HG03280 (cell line): ENCODE measurements at regions not wholly inside any gene's neighbourhood (a gene's known extent, or its start where the extent isn't known, plus 50 kb on each side); places are given as distances from the start of the nearest gene placed in this dataset.

Experiments
- ATAC-seq: cut with Tn5 transposase; IDR thresholded peaks from one replicate; pipeline ENCODE4 v1.9.1; 2021; ENCODE audit warnings: mild to moderate bottlenecking, moderate library complexity; ENCODE audit not compliant: unreplicated experiment

GRCh38 chr2:42849311-42849710, 56.9 kb upstream of the HAAO start:
- no peak for ATAC-seq

- no peak for ATAC-seq
Measured at GRCh38 chr2:42848726-42849290, 56.4 kb upstream of the HAAO start.

DNA sequence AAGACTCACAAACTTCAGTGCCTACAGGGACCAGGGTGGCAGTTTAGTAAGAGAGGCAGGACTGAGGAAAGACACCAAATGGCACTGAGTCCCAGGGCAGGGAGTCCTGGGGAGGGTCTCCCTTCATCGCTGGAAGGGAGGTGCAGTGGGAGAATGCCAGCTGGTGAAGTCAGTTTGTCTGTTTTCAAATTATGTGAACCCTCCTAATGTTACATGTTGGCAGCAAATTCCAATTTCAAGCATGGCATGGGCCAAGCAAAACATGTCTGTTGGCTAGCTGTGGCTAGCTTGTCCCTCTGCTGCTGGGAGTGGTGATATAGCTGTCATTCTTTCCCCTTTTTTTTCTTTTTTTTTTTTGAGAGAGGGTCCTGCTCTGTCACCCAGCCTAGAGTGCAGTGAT, 55.9 kb upstream of the HAAO start:
- no peak for ATAC-seq

DNA sequence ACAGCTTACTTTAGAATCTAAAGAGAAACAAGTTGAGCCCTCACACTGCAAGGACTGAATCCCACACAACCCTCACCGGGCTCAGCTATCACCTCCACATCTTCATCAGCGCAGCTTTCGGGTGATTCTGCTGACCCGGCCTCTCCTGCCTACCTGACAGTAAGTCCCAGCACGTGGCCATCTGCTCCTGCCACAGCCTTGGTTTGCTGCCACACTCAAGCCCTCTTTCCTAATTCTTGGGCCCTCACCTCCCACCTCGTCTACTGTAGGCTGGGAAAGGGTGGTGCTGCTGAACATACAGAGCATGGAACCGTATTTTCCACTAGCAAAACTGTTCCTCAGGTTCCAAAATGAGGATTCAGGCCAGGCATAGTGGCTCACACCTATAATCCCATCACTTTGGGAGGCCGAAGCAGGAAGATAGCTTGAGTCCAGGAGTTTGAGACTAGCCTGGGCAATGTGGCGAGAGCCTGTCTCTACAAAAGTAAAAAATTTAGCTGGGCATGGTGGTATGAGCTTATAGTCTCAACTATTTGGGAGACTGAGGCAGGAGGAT, 55.3 kb upstream of the HAAO start:
- no peak for ATAC-seq

DNA sequence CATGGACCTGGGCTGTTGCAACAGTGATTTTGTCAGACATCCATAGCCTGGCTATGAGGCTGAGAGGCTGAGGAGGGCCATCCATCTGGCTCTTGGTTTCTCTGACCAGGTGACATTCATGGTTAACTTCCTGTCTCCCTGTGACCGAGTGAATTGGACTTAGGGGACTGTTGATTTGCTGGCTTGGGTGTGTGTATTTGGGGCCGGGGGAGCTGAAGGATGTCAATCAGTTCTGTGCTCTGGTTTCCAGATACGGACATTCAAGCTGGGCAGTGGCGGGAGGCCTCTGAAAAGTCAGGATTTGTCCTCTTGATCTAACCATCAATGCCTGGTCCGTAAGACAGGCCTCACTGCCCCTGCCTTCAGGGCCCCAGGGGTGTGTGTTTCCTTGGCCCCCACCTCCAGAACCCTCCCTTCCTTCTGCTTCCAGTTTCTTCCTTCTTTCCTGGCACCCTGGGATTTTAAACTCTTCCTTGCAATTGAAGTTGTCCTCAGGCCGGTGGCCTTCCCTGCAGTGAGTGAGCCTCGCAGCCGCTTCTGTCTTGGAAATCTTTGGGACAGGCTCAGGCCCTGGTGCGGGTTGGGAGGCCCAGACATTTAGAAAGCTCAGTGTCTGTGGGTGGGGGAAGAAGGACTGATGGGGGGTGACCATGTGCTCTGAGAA, 54.7 kb upstream of the HAAO start:
- ATAC-seq = no peak

- no peak for ATAC-seq
Measured at GRCh38 chr2:42846026-42846425, 53.6 kb upstream of the HAAO start.

DNA sequence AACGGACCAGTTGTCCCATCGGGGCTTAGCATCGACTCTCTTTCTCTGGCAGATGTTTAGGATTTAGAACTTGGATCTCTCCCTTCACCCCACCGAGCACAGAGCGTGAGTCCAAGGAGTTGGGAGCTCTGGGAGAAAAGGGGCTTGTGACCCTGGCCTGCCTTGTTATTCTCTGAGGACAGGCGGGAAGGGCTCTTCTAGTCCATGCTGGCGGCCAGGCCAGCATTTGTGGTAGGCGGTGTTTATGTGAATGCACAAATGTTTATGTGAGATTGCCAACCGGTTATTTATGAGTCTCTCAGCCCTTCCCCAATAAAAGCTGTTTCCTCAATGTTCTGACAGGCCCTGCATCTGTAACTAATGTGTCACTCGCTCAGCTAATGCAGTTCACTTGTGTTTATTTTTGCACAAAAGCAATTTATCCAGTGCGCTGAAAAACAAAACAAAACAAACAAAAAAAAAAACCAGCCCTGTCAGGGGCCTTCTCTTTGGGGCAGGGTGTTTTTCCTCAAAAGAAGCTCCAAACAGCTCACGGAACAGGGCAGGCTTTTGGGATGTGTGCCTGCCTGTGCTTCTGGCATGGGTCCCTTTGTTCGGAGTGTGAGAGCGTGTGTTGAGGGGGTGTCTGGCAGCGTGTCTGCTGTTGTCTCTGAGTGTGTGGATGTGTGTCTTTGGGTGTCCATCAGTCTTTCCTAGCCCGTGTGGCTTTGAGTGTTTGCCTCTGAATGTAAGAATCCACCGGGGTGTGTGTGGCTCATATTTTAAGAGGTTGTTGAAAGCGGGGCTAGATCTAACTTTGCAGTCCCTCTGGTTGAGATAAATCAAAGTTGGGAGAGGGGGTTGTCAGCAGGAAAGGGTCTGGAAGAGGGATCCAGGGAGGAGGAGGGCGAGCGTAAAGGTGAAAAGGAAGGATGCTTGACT, 52.8 kb upstream of the HAAO start:
- ATAC-seq = no peak

DNA sequence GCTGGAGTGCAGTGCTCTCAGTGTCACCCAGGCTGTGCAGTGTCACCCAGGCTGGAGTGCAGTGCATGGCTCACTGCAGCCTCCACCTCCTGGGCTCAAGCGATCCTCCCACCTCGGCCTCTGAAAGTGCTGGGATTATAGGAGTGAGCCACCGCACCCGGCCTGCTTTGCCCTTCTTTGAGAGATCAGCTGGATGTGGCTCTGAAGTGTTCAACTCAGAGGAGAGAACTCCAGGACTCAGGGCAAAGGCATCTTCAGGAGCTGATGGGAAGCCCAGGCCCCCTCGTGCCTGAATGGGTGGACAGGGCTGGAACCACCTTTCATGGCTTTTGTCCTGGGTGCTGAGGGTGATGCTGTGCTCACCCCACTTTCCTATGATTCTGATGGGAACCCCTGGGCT, 52.0 kb upstream of the HAAO start:
- ATAC-seq = no peak

GRCh38 chr2:42843611-42844010, 51.2 kb upstream of the HAAO start:
- no peak for ATAC-seq

DNA sequence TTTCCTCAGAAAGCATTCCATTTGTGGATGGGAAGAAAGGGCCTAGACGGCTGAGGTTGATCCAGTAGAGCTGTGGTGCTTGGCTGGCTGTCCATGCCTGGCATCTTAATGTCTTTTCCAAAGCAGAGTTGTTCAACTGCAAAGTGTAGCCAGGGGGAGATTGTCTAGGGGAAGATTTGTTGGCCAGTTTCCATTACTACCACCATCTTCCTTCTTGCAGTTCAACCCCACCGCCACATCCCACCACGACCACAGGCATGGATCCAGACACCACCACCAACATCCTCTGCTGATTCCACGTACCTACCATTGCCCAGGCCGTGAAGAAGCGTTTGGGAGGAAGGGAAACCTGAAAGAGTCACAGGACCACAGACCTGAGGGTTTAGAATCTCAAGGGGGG, 50.7 kb upstream of the HAAO start:
- ATAC-seq = no peak

DNA sequence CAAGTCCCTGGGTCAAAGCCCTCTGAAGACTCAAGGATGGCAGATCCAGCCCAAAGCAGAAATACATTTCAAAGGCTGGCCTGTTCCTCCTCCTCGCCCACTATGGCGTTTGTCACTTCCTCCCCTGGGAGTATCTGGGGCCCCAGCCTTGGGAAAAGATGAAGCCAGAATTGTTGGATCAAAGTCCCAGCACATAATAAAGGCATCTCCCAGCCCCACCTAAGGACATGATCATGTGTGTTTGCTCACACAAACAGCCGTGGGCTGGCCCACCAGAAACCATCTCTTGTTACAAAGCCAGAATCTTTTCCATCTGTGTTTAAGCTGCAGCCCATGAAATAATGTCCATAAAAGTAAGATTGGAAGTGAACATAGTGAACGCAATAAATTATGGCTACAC, 50.1 kb upstream of the HAAO start:
- ATAC-seq = no peak
